HG02642 (cell line): ENCODE measurements at regions not wholly inside any gene's neighbourhood (a gene's known extent, or its start where the extent isn't known, plus 50 kb on each side); places are given as distances from the start of the nearest gene placed in this dataset.
"Not testable (repeated sequence)": the region's sequence is repeated elsewhere in the genome, so short reads cannot be mapped to it uniquely, and the experiment has no call there.

Experiments used
- ATAC-seq: cut with Tn5 transposase; IDR thresholded peaks from one replicate; pipeline ENCODE4 v1.9.1; 2021; ENCODE audit warnings: mild to moderate bottlenecking; ENCODE audit not compliant: unreplicated experiment, poor library complexity

DNA sequence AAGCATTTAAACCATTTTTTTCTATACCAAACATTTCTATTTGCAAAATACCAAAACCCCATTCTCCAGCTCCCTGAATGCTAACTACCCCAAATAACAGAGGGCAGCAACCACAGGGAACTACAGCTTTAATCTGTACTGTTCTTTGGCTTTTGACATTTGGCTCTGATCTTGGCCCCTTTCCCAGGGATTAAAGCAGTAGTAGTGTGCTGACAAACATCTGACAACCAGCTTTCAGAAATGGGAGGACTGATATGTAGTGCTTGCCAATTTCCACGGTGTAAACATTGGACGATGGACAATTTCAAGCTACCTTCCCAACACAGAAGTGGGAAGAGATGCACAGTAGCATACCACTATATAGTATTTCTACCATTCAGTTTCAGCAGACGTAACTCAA, 88.4 kb upstream of the TEAD1 start:
- no peak for ATAC-seq

GRCh38 chr11:12587333-12587991, 86.8 kb upstream of the TEAD1 start:
- no peak for ATAC-seq

DNA sequence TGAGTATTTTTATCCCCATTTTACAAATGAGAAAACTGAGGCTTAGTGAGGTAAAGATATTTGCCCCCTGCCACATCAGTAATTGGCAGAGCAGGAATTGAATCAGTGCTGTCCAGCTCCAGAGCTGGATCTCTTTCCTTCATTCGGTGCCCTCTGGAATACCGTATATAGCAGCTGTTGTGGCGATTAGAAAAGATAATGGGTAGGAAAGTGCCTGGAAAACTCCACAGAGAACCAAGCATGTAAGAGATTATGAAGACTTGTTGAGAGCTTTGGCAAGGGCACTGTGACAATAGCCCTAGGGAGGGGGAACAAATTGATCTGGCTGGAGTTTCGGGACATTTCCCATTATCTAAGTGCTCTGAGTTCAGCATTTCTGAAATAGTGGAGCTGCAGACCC, 82.5 kb upstream of the TEAD1 start:
- ATAC-seq: no peak

- ATAC-seq: no peak
Observed at GRCh38 chr11:12592283-12592682, 81.9 kb upstream of the TEAD1 start.

DNA sequence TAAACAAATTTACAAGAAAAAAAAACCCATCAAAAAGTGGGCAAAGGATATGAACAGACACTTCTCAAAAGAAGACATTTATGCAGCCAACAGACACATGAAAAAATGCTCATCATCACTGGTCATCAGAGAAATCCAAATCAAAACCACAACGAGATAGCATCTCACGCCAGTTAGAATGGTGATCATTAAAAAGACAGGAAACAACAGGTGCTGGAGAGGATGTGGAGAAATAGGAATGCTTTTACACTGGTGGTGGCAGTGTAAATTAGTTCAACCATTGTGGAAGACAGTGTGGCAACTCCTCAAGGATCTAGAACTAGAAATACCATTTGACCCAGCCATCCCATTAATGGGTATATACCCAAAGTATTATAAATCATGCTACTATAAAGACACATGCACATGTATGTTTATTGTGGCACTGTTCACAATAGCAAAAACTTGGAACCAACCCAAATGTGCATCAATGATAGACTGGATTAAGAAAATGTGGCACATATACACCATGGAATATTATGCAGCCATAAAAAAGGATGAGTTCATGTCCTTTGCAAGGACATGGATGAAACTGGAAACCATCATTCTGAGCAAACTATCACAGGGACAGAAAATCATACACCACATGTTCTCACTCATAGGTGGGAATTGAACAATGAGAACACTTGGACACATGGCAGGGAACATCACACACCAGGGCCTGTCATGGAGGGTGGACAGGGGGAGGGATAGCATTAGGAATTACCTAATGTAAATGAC, 79.0 kb upstream of the TEAD1 start:
- ATAC-seq: not testable (repeated sequence)

DNA sequence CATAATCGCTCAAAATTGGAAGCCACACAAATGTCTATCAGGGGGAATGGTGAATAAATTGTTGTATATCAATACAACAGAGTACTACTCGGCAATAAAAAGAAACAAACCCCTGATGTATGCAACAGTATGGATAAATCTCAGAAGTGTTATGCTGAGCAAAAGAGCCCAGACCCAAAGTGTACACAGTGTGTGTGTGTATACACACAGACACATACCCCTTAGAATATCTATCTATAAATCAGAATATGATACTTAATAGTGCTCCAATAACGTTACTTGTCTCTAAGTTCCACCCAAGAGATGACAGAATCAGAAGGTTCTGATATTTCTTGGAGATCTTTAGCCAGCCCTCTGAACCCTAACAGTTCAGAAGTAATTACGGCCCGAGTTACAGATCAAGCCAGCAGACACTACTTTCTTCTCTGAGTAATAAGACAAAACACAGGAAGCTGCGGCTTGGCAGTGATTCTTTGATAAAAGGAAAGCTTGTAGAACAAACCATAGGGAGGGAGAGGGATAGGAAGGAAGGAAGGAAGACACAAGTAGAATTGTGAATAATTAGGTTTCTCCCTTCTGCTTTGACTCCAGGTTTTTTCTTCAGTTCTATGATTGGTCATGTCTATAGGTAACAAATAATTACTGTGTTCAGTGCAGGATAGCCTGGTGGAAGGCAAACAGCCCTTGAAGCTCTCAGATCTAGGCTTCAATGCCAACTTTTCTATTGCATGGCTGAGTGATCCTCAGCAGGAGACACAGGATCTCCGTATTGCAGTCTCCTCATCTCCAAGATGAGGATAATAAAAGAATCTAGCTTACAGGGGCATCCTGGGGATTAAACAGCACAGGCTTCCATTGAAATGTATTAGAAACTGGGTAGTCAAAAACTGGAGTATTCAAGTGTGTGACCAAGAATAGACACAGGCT, 75.6 kb upstream of the TEAD1 start:
- no peak for ATAC-seq

- ATAC-seq: peak; percentile 61
Observed at GRCh38 chr11:12599408-12600143, 74.6 kb upstream of the TEAD1 start.

DNA sequence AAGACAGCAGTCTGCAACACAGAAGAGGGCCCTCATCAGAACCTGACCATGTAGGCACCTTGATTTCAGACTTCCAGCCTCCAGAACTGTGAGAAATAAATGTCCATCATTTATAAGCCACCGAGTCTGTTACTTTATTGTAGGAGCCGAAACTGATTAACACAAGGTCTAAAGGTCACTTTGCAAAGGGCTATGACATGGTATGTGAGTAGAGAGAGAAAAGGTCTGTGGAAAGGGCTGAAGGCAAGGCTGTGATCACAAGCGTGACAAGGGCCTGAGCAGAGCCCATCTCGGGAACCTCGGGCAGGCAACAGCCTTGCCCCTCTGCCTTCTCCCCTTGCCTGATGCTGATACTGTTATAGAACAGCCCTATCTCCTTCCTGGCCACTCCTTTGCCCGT, 73.4 kb upstream of the TEAD1 start:
- no peak for ATAC-seq

DNA sequence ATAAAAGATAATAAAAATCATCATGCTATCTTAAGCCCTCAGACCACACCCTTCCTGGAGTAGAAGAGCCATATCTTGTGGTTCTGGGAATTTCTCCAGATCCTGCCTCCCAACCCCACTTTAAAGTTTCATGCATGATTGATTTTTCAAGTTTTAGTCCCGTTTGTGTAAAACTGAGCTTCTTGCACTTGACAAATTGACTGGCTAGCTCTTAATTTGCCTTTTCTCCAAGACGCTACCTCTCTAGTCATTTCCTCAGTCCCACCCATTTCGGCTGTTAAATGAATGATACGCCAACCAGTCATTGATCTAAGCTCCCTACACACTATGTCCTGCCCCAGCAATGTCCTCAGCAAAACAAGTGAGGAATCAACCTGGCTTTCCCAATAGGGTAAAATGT, 71.8 kb upstream of the TEAD1 start:
- ATAC-seq: no peak

- no peak for ATAC-seq
Observed at GRCh38 chr11:12603143-12604088, 70.8 kb upstream of the TEAD1 start.

DNA sequence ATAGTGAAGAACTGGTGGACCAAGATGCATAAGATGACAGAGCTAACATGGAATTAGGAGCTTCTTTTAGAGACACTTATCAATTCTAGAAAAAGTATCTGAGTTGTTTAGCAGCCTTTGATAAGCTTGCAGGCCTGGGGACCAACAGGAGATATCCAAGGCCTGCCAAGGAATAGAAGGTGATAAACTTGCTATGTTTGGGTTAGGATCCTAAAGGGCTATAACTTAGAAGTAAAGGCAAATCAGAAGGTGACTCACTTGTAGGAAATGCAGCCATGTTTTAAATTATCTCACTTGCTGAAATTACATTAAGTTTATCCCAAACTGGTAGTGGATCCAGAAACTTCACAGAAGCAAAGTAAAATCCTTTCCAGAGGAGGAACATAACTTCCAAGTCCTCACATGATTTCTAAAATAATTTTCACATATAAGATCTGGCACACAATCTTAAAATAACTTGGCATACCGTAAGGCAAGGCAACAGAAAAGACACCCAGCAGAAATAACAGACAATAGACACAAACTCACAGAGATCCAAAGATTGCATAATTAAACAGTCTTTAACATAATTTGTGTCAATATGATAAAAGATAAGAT, 69.6 kb upstream of the TEAD1 start:
- ATAC-seq: no peak

DNA sequence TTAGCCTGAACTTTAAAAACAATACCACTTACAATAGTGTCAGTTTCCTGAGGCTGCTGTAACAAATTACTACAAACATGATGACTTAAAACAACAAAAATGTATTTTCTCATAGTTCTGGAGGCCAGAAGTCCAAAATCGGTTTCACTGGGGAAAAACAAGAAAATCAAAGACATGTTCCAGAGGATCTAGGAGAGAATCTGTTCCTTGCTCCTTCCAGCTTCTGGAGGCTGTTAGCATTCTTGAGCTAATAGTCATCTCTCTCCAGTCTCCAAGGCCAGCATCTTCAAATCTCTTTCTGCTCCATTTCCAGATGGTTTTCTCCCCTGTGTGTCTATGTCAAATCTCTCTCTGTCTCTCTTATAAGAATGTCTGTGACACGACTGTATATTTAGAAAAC, 67.6 kb upstream of the TEAD1 start:
- no peak for ATAC-seq

DNA sequence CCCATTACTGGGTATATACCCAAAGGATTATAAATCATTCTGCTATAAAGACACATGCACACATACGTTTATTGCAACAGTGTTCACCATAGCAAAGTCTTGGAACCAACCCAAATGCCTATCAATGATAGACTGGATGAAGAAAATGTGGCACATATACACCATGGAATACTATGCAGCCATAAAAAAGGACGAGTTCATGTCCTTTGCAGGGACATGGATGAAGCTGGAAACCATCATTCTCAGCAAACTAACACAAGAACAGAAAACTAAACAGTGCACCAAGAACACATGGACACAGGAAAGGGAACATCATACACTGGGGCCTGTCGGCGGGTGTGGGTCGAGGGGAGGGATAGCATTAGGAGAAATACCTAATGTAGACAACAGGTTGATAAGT, 65.5 kb upstream of the TEAD1 start:
- ATAC-seq: not testable (repeated sequence)

DNA sequence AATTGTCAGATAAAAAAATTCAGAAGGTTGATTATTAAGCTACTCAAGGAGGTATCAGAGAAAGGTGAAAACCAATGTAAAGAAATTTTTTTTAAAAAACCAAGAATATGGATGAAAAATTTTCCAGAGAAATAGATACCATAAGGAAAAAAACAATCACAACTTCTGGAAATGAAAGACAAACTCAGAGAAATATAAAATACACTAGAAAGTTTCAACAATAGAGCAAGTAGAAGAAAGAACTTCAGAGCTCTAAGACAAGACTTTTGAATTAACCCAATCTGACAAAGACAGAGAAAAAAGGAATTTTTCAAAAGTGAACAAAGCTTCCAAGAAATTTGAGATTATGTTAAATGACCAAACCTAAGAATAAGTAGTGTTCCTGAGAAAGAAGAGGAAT, 62.9 kb upstream of the TEAD1 start:
- ATAC-seq: no peak

- no peak for ATAC-seq
Observed at GRCh38 chr11:12617632-12618031, 56.6 kb upstream of the TEAD1 start.

- ATAC-seq: no peak
Observed at GRCh38 chr11:12618743-12619540, 55.3 kb upstream of the TEAD1 start.

- ATAC-seq: no peak
Observed at GRCh38 chr11:12623869-12624268, 50.4 kb upstream of the TEAD1 start.
